Right forelimb (tissue), 1 donor: ENCODE measurements at regions not wholly inside any gene's neighbourhood (a gene's known extent, or its start where the extent isn't known, plus 50 kb on each side); places are given as distances from the start of the nearest gene placed in this dataset.

Experiments
- DNase-seq: peaks from one replicate; pipeline ENCODE4 v3.0.0-alpha.2; 2018

DNA sequence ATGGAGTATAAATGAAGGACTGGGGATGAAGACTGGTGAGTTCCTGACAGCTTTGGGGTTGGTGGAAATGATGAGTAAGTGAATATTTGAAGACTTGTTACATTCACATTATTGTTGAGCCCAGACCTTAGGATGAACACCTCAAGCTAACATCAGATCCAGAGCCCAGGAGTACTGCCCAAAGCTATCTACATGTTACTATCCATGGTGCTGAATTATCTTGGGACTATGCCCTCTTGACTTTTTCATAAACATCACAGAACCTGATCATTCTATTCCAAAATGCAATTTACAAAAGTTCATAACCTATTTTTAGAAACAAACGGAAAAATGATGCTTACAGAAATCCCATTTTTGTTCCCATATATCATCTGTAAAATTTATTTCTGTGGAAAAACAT is 613.3 kb downstream of the TUSC7 start:
- no peak for DNase-seq

- no peak for DNase-seq
Observed at GRCh38 chr3:117346901-117347300, 637.3 kb downstream of the TUSC7 start.

GRCh38 chr3:117348884-117349283 is 639.3 kb downstream of the TUSC7 start:
- no peak for DNase-seq

GRCh38 chr3:117349566-117349965 is 640.0 kb downstream of the TUSC7 start:
- no peak for DNase-seq

- no peak for DNase-seq
Observed at GRCh38 chr3:117350371-117350770, 640.8 kb downstream of the TUSC7 start.

DNA sequence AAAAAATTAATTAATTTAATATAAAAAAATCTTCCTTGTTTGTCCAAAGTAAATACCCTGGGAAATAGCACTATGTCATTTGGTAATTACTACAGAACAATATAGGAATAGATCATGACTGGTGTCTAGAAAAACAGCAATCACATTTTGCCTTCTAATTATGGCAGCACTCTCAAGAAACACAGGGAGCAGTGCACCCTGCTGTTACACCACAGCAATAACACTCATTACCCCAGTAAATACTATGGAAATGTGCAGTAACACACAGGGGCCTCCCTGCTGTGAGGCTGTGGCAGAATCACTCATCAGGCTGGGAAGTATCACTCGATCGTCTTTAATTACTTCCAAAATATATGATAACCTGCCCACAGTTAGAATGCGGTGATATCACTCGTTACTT is 646.0 kb downstream of the TUSC7 start:
- no peak for DNase-seq

DNA sequence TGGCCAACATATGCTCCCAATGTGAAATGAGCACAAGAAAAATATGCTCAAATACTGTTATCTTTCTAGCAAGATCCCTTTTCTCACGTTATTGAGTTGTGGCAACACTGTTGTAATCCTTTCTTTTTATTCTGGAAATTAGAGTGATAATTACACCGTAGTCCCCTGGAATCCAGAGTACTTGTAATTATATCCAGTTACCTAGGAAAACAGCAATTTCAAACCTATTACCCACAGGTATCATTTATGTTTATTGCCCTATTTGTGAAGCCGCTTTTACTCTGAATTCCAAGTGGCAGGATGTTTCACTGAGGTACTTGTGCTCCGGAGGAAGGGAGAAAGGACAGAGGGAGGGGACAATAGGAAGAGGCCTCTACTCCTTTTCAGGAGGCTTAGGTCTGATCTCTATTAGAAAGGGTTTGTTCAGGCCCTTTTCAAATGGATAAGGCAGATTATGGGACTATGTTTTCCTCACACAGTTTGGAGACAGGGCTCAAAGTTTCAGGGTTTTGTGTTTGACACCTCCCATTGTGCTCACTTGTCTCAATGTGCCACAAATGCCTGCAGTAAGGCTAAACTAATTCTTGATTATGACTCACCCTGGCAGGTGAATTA is 646.6 kb downstream of the TUSC7 start:
- DNase-seq = no peak

DNA sequence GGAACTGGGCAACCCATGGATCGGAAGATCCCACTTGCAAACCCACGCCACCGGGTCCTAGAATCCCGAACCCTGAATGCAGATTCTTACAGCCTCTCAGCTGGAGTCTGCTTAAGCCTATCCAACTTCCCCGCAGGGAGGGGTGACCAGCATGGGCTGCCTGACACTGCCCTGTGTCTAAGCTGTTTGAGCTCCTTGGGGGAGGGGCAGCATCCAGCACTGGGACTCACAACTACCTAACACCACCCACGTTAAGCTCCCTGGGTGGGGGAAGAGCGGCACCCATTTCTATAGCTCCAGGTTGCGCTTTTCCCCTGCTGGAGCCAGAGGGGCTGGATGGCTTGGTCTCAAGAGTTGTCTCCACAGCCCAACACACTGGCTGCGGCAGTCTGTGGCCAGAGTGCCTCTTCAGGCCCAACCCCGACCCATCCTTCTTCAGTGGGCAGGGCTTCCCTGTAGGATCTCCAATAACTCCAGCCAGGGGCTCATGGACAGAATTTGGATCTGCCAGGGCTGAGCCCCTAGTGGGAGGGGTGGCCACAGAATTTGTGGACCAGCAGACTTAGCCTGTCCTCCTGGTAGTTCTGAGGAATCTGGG is 649.2 kb downstream of the TUSC7 start:
- DNase-seq = no peak

DNA sequence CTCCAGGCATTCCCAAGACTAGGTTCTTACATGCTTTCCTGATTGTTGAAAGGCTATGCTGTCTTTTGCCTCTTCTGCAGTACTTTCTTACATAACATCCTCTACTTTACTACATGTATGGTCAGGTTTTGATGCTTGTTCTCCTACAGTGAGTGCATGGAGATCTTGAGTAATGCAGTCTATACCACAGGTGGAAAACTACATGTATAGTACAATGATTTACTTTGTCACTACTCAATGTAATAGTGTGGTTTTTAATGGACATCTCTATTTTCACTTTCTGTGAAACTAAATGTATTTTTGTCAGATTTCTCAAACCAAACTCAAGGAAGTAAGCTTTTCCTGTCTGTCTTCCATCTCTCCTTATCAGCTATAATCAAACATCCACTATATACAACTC is 657.0 kb downstream of the TUSC7 start:
- DNase-seq = no peak

GRCh38 chr3:117367861-117368260 is 658.3 kb downstream of the TUSC7 start:
- no peak for DNase-seq

GRCh38 chr3:117380631-117381030 is 671.1 kb downstream of the TUSC7 start:
- DNase-seq = no peak

GRCh38 chr3:117393119-117393518 is 683.5 kb downstream of the TUSC7 start:
- no peak for DNase-seq

DNA sequence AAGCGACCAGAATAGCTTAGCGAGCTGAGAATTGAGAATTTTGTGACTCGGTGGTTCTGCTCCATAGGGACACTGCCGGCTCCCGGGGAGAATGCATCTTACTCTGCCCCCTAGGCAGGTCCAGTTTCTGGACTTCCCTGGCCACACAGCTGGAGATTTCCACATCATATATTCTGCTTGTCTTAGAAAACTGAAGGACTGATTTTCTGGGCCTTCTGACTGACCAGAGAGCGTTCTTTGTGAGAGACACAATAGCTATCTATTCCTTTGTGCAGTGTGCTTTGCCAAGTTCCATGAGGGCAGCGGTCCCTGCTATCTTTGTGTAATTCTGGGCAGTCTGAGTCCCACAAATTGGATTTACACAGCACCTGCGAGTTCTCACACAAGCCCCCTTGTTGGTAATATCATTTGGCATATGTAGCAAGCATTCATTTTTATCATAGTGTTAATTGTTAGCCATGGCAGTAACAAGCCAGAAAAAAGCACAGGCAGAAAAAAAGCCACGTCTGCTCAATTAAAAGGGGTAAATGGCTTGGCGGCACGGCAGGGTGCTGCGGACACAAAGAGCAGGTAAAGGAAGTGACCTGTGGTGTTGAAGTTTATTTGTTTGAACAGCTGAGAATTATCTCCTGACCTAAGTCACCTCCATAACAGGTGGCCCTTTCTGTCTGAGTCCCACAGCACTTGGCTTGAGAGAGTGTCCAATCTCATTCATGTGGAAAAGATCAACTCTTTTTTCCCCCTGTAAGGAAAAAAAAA is 688.7 kb downstream of the TUSC7 start:
- DNase-seq = no peak

DNA sequence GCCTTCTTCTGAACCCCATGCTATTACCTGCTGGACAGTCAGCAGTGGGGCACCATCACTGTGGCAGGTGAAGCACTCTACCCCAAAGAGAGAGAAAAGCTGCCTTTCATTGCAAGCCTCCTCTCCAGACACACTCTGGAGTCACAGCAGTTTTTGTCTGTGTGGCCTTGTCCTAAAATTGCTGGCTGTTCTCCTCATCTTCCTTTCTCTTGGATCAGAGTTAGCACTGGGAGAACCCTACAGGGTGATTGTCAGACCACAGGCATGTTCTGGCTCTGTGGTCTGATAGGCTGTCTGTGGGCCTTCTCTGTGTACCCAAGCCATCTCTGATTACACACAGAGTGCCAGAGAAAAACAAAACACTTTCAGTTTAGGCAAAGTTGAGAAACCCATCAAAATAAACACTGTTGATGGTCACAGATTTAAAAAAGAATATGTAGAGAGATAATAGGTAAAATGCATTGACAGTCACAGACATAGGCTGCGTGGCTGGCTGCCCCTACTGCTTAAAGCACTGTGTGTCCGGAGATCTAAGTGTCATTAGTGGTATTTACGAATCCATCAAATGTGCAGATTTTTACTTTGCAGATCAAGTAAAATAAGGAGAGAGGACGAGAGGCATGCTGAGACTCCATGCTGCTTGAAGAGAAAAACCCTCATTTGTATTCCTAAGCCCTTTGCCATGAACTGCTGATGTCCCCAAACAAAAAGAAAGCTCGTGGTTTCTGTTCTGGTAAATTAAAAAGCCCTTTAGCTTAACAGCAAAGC is 689.9 kb downstream of the TUSC7 start:
- no peak for DNase-seq

- DNase-seq = no peak
Observed at GRCh38 chr3:117400303-117400702, 690.7 kb downstream of the TUSC7 start.

GRCh38 chr3:117404141-117404540 is 694.6 kb downstream of the TUSC7 start:
- no peak for DNase-seq

GRCh38 chr3:117404730-117405129 is 695.2 kb downstream of the TUSC7 start:
- DNase-seq = no peak

DNA sequence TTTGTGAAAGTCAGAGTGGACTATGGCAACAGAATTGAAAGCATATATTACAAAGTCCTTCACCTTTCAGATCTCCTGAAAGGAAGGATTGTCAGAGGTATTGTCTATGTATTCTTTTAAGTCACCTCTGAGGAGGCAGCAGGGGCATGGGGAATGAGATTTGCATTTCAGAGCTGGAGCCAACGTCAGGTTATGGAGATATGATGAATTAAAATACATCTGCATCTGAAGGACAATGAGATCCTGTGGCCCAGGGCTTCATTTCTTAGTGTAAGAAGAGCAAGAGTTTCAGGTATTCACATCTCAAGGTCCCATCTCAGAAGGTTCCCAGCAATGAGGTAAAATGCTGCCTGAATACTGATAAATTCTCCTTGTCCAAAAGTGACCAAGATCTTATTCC is 695.8 kb downstream of the TUSC7 start:
- no peak for DNase-seq

DNA sequence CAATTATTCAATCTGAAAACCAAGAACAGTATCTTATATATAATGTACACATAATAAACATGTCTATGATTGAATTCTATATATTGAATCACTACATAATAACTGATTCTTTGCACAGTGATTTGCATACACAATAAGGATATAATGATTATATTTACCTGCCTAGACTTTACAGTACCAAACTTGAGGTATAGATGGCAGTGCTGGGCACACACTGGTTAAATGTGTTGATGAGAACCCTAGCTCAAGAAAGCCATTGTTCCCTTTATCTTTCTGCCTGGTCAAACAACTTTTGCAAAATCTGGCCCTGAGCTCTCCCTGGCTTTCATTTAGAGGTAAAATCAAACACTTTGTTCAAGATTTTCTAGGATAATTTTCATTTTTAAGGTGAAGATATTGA is 697.7 kb downstream of the TUSC7 start:
- no peak for DNase-seq

DNA sequence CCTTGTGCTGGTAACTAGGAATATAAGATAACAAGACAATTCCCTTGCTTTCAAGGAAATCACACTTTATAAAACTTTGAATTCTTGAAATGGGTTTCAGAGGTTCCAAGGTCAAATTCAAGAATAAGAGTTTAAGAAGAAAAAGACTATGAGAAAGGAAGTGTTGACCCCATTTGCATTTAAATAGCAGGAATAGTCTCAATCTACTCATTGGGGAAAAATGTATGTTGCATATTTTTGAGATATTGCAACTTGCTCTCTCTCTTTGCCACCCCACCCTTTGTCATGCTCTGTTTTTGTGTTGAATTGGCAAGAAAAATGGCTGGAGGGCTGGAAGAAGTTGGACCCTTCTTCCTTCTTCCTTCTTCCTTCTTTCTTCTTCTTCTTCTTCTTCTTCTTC is 699.2 kb downstream of the TUSC7 start:
- no peak for DNase-seq

- DNase-seq = no peak
Observed at GRCh38 chr3:117409256-117409655, 699.7 kb downstream of the TUSC7 start.

DNA sequence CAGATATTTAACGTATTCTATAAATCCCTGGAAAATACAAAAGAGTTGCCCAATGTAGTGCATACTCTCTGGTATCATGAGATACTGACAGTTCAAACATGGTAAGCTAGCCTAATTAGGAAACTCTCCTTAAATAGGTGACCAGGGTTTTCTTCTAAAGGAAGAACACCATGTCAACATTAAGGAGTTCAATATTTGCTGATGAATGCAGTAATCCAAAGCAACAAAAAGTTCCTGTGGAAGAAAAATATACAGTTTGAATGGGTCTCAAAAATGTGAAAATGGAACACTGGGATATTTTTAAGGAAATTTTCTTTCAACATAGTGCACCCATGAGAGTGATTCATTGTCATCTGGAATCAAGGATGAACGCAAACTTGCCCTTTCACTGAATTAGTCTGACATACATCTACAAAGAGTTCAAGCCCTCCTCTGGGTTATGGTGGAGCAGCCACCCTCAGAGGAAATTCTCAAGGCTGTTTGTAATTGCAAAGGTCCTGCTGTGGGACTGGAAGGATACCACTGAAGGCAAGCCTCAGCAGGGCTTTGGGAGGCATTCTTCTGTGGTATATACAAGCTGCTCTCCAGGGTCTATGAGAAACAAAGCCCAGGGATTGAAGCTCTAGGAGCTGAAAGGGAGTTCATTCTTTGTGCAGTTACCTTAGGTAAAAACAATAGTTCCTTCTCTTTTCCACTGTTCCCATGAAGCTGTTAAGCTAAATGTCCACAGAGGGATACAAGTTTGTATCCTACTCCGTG is 700.3 kb downstream of the TUSC7 start:
- no peak for DNase-seq

DNA sequence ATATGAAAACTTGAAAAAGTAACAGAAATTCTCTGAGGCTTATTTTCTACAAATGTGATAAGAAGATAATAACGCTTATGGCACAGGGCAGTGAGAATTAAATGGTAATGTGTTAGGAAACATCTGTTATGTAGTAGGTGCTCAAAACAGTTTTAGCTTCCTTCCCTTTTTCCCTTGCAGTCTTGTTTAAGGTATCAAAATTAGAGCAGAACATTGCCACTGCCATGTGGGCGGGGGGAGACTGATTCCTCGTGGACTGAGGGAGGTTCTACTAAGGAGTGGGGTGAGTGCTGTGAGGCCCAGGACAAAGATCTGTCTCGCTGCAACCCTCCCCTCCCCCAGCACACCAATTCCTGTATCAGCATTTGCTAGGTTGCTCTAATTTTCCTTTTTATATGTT is 702.4 kb downstream of the TUSC7 start:
- DNase-seq = no peak
